ENCODE measurements at regions not wholly inside any gene's neighbourhood (a gene's known extent, or its start where the extent isn't known, plus 50 kb on each side); places are given as distances from the start of the nearest gene placed in this dataset.

DNA sequence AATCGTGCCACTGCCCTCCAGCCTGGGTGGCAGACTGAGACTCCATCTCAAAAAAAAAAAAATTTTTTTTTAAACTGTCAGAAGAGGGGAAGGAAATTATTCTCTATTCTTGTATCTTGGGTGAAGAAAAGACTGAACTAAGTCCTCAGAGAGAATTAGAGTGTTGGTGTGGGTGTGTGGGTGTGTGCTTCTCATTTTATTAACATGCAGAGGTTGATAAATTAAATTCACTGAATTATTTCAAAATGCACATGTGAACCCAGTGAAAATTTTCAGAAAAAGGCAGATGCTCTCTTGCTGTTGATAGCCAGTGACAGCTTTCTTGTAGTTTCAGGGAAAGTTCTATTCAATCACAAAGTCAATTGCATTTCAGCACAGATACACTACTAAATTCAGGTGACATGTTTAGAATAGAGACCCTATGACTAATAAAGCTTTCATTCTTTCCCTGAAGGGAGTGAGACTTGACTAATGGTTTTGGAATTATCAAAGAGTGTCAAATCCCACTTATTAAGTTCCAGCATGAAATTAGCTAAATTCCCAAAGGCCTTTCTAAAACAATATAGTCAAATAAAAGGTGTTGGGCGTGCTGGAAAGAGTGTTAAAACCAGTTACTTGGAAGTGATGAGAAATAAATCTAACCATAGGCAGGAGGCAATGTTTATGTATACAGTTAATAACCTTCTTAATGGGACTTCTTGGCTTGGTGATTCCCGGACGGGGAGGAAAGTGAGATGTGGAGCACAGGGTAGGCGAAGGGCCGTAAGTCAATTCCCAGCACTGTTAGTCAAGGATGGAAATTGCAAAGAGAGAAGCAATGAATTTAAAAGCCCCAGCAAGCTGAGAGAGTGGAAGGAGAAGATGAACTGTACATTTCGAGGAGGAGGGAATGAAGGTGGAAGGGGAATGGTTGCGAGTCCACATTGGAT, 103.2 kb upstream of the SPATA31D4 start:
- TF ChIP-seq, protein P1, sequence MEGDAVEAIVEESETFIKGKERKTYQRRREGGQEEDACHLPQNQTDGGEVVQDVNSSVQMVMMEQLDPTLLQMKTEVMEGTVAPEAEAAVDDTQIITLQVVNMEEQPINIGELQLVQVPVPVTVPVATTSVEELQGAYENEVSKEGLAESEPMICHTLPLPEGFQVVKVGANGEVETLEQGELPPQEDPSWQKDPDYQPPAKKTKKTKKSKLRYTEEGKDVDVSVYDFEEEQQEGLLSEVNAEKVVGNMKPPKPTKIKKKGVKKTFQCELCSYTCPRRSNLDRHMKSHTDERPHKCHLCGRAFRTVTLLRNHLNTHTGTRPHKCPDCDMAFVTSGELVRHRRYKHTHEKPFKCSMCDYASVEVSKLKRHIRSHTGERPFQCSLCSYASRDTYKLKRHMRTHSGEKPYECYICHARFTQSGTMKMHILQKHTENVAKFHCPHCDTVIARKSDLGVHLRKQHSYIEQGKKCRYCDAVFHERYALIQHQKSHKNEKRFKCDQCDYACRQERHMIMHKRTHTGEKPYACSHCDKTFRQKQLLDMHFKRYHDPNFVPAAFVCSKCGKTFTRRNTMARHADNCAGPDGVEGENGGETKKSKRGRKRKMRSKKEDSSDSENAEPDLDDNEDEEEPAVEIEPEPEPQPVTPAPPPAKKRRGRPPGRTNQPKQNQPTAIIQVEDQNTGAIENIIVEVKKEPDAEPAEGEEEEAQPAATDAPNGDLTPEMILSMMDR (optimal IDR thresholded peaks at IDR 0.05 in 1 of 3, IDR thresholded peaks at IDR 0.05 in 1 of 3, conservative IDR thresholded peaks at IDR 0.05 in 1 of 3; ENCODE audit: extremely low read depth in 1 of 3, insufficient read depth in 2 of 3, low read length in 3 of 3): no peak
- no peak for TF ChIP-seq EZH2 (IDR thresholded peaks at IDR 0.05; ENCODE audit: low read length)
